Astrocyte (in vitro differentiated cells and primary cell): ENCODE measurements at regions not wholly inside any gene's neighbourhood (a gene's known extent, or its start where the extent isn't known, plus 50 kb on each side); places are given as distances from the start of the nearest gene placed in this dataset.

ENCODE experiments used
- DNase-seq: peaks from one replicate; pipeline ENCODE4 v3.0.0-alpha.2; 2010; ENCODE audit warnings: low read depth
- FAIRE-seq: peaks from 2 replicates; lab custom pipeline; 2011; peaks lifted over from hg19 to GRCh38; lab: Jason Lieb, UNC
- H2AFZ ChIP-seq: 2 replicates; pipeline ENCODE4 v1.6.0; 2012; ENCODE audit warnings: low read depth, low read length, inconsistent platforms
- H3K27ac ChIP-seq: 2 replicates; pipeline ENCODE4 v1.5.1; 2011; ENCODE audit warnings: low read depth, low read length, inconsistent platforms
- H3K27me3 ChIP-seq: 2 replicates; pipeline ENCODE4 v1.6.0; 2011; ENCODE audit warnings: low read length, inconsistent platforms; ENCODE audit not compliant: insufficient read depth
- H3K36me3 ChIP-seq: 2 replicates; pipeline ENCODE4 v1.5.1; 2011; ENCODE audit warnings: low read length, inconsistent platforms; ENCODE audit not compliant: insufficient read depth
- H3K4me1 ChIP-seq: 2 replicates; pipeline ENCODE4 v1.5.1; 2011; ENCODE audit warnings: low read length, inconsistent platforms; ENCODE audit not compliant: insufficient read depth
- H3K4me2 ChIP-seq: 2 replicates; pipeline ENCODE4 v1.6.0; 2012; ENCODE audit warnings: low read length, inconsistent platforms
- H3K4me3 ChIP-seq: 2 replicates; pipeline ENCODE4 v1.5.1; 2011; ENCODE audit warnings: low read depth, mild to moderate bottlenecking, low read length, inconsistent platforms; ENCODE audit not compliant: insufficient read depth
- H3K79me2 ChIP-seq: 2 replicates; pipeline ENCODE4 v1.6.0; 2012; ENCODE audit warnings: mild to moderate bottlenecking, low read length, inconsistent platforms; ENCODE audit not compliant: insufficient read depth
- H3K9ac ChIP-seq: 2 replicates; pipeline ENCODE4 v1.6.0; 2012; ENCODE audit warnings: mild to moderate bottlenecking, low read length, inconsistent platforms
- H3K9me3 ChIP-seq: 2 replicates; pipeline ENCODE4 v1.5.1; 2012; ENCODE audit warnings: low read depth, mild to moderate bottlenecking, low read length, inconsistent platforms; ENCODE audit not compliant: insufficient read depth
- H4K20me1 ChIP-seq: 2 replicates; pipeline ENCODE4 v1.6.0; 2012; ENCODE audit warnings: low read length, inconsistent platforms; ENCODE audit not compliant: insufficient read depth
- H3K27ac Mint-ChIP-seq: one replicate; pipeline ENCODE4 v1.8.0; 2021; ENCODE audit warnings: mild to moderate bottlenecking, mixed read lengths; ENCODE audit not compliant: unreplicated experiment
- H3K27me3 Mint-ChIP-seq: one replicate; pipeline ENCODE4 v1.8.0; 2021; ENCODE audit warnings: low read depth, mixed read lengths; ENCODE audit not compliant: unreplicated experiment
- H3K36me3 Mint-ChIP-seq: one replicate; pipeline ENCODE4 v1.8.0; 2021; ENCODE audit warnings: low read depth, mixed read lengths; ENCODE audit not compliant: unreplicated experiment
- H3K4me1 Mint-ChIP-seq: one replicate; pipeline ENCODE4 v1.8.0; 2021; ENCODE audit warnings: low read depth, mixed read lengths; ENCODE audit not compliant: unreplicated experiment
- H3K4me3 Mint-ChIP-seq: one replicate; pipeline ENCODE4 v1.8.0; 2021; ENCODE audit warnings: mild to moderate bottlenecking, moderate library complexity, mixed read lengths; ENCODE audit not compliant: unreplicated experiment
- H3K9me3 Mint-ChIP-seq: one replicate; pipeline ENCODE4 v1.8.0; 2021; ENCODE audit warnings: mild to moderate bottlenecking, mixed read lengths; ENCODE audit not compliant: unreplicated experiment
- CTCF ChIP-seq: IDR thresholded peaks from 2 replicates; pipeline ENCODE4 v1.5.1; 2011; ENCODE audit warnings: low read depth, mild to moderate bottlenecking, inconsistent platforms, low read length, moderate library complexity; ENCODE audit not compliant: insufficient read depth
- EZH2 ChIP-seq: IDR thresholded peaks from 2 replicates; pipeline ENCODE4 v1.6.1; 2012; ENCODE audit warnings: mild to moderate bottlenecking, low read length, inconsistent platforms; ENCODE audit not compliant: insufficient read depth

- no peaks in the 10 kb centered on the region for H3K36me3 ChIP-seq
- Mint-ChIP-seq H3K27ac (no peak overlapping the region), H3K9me3 (peaks cover 1% of the 10 kb centered on the region), H3K36me3 (no peaks in the 10 kb centered on the region), H3K4me3 (no peak overlapping the region), H3K27me3 (peaks cover 20% of the 10 kb centered on the region), H3K4me1 (no peaks in the 10 kb centered on the region)
- no peak overlapping the region for H2AFZ ChIP-seq
- DNase-seq, result no peak
- no peaks in the 10 kb centered on the region for H4K20me1 ChIP-seq
- H3K79me2 ChIP-seq, result no peaks in the 10 kb centered on the region
- H3K4me2 ChIP-seq, result no peak overlapping the region
- H3K9me3 ChIP-seq, result peaks cover 2% of the 10 kb centered on the region
- FAIRE-seq, result no peak
- no peak overlapping the region for H3K4me3 ChIP-seq
- no peak for TF ChIP-seq EZH2
- no peak for TF ChIP-seq CTCF
- no peak overlapping the region for H3K9ac ChIP-seq
- no peak overlapping the region for H3K27ac ChIP-seq
- no peaks in the 10 kb centered on the region for H3K4me1 ChIP-seq
- H3K27me3 ChIP-seq, result peaks cover 2% of the 10 kb centered on the region
These were observed 169.8 kb upstream of the SDK2 start for GRCh38 chr17:73814075-73814474.

DNA sequence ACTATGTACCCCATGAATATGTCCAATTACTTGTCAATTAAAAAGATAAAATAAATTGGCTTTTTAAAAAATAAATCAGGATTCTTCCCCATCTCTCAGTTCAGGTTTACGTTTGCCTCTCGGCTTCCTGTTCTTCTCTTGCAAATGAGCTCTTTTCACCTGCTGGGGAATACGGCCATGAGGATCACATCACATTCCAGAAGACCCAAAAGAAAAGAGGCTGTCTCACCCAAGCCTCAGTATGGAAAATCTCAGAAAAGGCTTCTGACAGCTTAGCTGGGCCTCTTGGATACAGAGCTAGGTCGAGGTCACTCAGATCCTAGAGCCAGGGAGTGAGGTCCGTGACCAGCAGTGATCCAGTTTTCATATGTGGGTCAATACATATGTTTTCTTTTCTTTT is 171.2 kb upstream of the SDK2 start:
- Histone ChIP-seq H4K20me1 (no peaks in the 10 kb centered on the region), H3K9ac (no peak overlapping the region), H3K9me3 (peaks cover 3% of the 10 kb centered on the region), H3K36me3 (no peaks in the 10 kb centered on the region), H3K4me1 (no peaks in the 10 kb centered on the region), H3K27ac (no peak overlapping the region), H3K27me3 (peaks cover 2% of the 10 kb centered on the region), H2AFZ (no peak overlapping the region), H3K4me3 (no peak overlapping the region), H3K4me2 (no peak overlapping the region), H3K79me2 (no peaks in the 10 kb centered on the region)
- H3K4me3 Mint-ChIP-seq, result no peak overlapping the region
- DNase-seq (no peak), FAIRE-seq (no peak)
- TF ChIP-seq CTCF (no peak), EZH2 (no peak)
- H3K27me3 Mint-ChIP-seq, result peaks cover 18% of the 10 kb centered on the region
- no peaks in the 10 kb centered on the region for H3K36me3 Mint-ChIP-seq
- peaks cover 1% of the 10 kb centered on the region for H3K9me3 Mint-ChIP-seq
- H3K27ac Mint-ChIP-seq, result no peak overlapping the region
- H3K4me1 Mint-ChIP-seq, result no peaks in the 10 kb centered on the region

DNA sequence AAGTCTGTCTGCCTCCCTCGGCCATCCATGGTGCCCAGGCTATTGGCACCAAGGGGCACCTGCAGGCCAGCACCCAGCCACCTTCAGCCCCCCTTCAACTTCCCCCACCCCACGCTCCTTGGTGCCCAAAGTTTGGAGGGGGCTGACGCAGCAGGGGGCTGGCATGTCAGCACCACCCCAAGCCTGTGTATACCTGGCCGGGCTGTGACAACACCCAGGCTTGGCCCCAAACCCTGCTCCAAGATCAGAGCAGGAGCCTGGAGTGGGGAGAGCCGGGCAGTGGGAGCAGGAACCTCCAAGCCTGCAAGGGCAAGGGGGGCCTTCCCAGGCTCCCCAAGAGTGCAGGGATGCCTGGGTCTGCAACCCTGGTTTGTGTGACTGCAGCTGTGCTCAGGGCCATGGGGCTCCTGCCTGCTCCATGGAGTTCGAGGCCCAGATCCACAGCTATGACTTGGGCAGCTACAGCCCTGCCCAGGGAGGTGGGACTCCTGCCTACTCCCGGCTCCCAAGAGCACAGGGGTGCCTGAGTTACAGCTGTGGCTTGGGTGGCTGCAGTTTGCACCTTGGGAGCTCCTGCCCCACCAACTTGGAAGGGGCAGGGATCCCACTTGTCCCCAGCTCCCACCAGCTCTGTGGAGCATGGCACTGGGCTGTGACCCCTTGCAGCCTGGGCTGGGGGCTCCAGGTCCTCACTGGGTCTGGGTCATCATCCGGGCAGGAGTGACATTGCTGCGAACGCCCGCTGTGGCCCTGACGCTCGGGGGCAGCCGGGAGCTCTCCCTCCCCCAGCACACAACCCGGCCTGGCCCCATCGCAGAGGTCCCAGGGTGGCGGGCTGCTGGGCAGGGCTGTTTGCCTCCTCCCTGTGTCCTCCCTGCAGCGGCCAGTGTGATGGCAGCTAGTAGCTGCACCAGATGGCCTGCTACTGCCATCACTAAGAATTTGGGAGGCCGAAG is 175.5 kb upstream of the SDK2 start:
- H3K4me3 ChIP-seq, result no peak overlapping the region
- no peak for FAIRE-seq
- H3K9me3 ChIP-seq, result peaks cover 3% of the 10 kb centered on the region
- no peaks in the 10 kb centered on the region for H3K36me3 ChIP-seq
- TF ChIP-seq CTCF (no peak), EZH2 (no peak)
- H3K4me1 ChIP-seq, result no peaks in the 10 kb centered on the region
- H3K4me2 ChIP-seq, result no peak overlapping the region
- H3K27ac ChIP-seq, result no peak overlapping the region
- Mint-ChIP-seq H3K9me3 (peaks cover 1% of the 10 kb centered on the region), H3K4me3 (no peak overlapping the region), H3K4me1 (no peaks in the 10 kb centered on the region), H3K36me3 (no peaks in the 10 kb centered on the region), H3K27me3 (peaks cover 37% of the 10 kb centered on the region), H3K27ac (no peak overlapping the region)
- no peak for DNase-seq
- no peak overlapping the region for H2AFZ ChIP-seq
- H4K20me1 ChIP-seq, result no peaks in the 10 kb centered on the region
- no peaks in the 10 kb centered on the region for H3K27me3 ChIP-seq
- H3K79me2 ChIP-seq, result no peaks in the 10 kb centered on the region
- H3K9ac ChIP-seq, result no peak overlapping the region
